Eye (tissue), 1 donor: ENCODE measurements at regions not wholly inside any gene's neighbourhood (a gene's known extent, or its start where the extent isn't known, plus 50 kb on each side); places are given as distances from the start of the nearest gene placed in this dataset.
"Not testable (repeated sequence)": the region's sequence is repeated elsewhere in the genome, so short reads cannot be mapped to it uniquely, and the experiment has no call there.

Experiments used
- DNase-seq: peaks from one replicate; pipeline ENCODE4 v3.0.0-alpha.2; 2015

- DNase-seq, result peak; percentile 22
Measured at GRCh38 chr3:144480416-144480919, 508.8 kb downstream of the DIPK2A start.

DNA sequence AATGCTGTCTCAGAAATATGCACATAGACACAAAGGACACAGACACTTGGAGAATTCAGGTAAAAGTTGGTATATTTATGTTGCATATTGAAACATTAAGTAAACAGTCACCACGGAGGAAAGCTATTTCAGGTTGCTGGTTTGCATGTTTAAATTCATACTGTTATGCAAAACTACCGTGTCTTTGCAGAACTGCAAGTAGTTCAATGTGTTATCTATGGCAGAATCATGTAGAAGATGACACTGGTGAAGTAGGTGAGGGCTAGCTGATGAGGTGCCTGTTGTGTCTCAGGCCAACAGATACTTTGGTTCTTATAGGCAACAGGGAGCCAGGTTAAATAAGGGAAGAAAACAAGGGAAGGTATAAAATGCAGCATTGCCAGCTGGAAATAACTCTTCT is 511.3 kb downstream of the DIPK2A start:
- no peak for DNase-seq

DNA sequence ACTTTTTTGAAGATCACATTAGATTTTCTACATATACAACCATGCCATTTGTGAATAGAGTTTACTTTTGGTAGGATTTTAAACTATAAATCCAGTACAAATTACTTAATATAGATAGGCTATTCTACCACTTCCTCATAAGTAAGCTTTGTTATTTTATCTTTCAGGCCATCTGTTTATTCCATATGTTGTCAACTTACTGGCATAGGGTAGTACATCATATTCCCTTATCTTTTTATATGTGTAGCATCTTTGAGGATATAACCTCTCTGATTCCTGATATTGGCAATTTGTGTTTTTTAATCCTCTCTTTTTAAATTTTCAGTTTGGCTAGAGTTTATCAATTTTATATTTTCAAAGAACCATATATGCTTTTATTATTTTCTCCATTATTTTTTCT is 515.4 kb downstream of the DIPK2A start:
- no peak for DNase-seq

GRCh38 chr3:144488927-144489326 is 517.3 kb downstream of the DIPK2A start:
- no peak for DNase-seq

- DNase-seq, result no peak
Measured at GRCh38 chr3:144491333-144491732, 519.7 kb downstream of the DIPK2A start.

DNA sequence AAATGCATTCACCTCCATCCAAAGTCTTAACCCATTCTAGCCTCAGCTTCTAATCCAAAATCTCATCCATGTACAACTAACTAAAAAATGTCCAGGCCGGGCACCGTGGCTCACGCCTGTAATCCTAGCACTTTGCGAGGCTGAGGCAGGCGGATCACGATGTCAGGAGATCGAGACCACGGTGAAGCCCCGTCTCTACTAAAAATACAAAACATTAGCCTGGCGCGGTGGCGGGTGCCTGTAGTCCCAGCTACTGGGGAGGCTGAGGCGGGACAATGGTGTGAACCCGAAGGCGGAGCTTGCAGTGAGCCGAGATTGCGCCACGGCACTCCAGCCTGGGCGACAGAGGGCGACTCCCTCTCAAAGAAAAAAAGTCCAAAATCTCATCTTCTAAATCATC is 523.0 kb downstream of the DIPK2A start:
- not testable (repeated sequence) for DNase-seq

GRCh38 chr3:144496141-144496835 is 524.7 kb downstream of the DIPK2A start:
- no peak for DNase-seq

DNA sequence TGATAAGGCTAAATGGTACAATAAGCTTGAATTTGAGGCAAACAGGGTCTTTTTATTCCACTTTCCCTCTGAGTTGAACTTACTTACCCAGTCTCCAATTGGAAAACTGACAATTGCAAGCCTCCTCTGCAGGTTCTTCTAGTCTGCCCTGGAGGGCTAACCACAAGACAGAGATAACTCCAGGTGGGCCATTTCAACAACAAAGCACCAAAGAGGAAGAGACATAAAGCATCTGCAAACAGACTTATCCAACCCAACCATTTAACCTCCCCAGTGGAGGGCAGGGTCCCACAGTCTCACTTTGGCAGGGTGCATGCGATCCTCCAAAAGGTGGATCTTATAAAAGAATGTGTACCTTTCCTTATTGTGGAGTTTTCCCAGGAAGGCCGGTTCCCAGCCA is 525.8 kb downstream of the DIPK2A start:
- no peak for DNase-seq

- DNase-seq, result no peak
Measured at GRCh38 chr3:144499001-144499930, 527.6 kb downstream of the DIPK2A start.

DNA sequence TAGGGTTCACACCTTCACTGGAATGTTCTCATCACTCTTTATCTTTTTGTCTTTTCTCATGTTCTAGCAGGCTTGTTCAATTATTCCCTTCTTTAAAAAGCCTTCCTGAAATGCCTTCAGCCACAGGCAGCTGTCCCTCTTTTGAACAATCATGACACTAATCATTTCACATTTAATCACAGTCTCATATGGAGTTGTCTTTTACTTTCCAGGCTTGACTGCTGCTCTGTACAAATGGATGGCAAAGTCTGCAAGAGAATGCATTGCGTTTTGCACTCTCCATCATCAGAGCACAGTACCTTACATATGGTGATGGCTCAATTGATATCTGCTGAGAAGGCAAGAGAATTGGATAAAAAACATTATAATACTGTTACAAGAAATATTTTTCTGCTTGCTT is 529.8 kb downstream of the DIPK2A start:
- peak; percentile 42 for DNase-seq

DNA sequence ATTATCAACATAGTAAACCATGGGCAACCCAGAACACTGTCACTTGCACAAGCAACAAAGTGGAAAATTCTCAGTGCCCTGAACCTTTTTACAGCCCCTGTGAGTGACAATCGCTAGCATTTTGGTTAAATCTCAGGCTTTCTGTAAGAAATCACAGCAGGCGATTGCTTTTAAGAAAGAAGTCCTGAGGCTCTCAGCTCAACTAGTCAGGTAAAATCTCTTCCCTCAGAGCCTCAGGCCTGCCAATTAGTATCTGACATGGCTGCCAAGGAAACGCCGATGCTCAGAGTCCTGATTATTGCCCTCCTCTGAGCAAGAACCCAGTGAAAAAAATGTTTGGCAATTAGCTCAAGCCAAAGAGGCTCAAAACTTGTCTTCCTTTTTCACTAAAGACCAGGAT is 530.8 kb downstream of the DIPK2A start:
- peak; percentile 58 for DNase-seq

- DNase-seq, result not testable (repeated sequence)
Measured at GRCh38 chr3:144506375-144506774, 534.8 kb downstream of the DIPK2A start.

- no peak for DNase-seq
Measured at GRCh38 chr3:144511346-144511745, 539.7 kb downstream of the DIPK2A start.

GRCh38 chr3:144516026-144516425 is 544.4 kb downstream of the DIPK2A start:
- peak; percentile 8 for DNase-seq

DNA sequence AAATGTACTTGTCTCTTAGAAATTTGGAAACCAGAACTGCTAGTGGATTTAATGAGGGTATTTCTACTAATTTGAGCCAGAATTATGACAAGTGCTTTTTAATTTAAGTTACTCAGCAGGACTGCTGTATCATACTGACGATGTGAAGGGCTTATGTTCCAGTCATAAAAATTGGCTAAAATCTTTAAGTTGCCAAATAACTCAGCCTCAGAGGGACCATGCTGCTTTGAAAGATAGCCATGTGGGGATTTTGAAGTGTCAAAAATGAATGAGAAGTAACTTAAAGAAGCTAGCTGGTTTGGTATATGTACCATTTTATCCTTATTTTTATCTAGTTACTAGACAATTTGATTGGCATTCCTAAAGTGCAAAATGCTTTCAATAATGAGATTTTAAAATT is 545.0 kb downstream of the DIPK2A start:
- no peak for DNase-seq

- DNase-seq, result no peak
Measured at GRCh38 chr3:144521131-144521530, 549.5 kb downstream of the DIPK2A start.

GRCh38 chr3:144522456-144522855 is 550.8 kb downstream of the DIPK2A start:
- DNase-seq, result no peak

- DNase-seq, result no peak
Measured at GRCh38 chr3:144523396-144523795, 551.8 kb downstream of the DIPK2A start.

- DNase-seq, result no peak
Measured at GRCh38 chr3:144524531-144524930, 552.9 kb downstream of the DIPK2A start.

- DNase-seq, result no peak
Measured at GRCh38 chr3:144529566-144529965, 557.9 kb downstream of the DIPK2A start.

DNA sequence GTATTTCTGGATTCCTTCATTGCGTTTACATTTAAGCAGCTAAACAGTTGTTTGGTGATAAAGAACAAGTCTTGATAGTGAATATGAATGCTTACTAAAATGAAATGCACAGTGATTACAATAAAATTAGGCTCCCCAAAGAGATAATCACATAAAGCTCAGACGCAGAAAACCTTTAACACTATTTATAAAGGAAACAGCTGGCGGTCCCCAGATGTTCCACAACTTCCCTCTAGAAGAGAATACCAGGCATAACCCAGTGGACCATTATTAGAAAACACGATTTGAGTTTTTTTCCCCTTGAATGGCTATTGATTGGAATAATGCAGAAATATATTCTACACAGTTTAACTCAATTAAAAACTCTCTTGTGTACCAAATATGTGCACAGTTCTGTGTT is 573.2 kb downstream of the DIPK2A start:
- peak; percentile 7 for DNase-seq

DNA sequence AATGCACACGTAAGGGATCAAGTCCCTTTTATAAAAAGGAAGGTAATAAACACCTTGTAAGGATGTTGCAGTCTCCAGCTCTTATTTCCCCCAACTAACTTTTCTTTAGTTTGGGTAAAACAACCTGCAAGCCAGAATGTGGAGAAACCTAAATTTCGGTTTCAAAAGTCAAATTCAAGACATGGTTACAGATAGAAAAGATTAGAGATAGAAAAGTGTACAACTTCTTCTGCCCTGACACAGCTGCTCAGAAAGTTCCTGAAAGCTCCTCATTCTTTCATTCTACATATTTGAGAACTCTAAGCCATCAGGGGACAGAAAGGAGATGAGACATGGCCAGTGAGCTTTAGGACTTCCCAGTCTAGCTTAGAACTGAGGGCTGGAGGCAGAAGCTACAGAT is 574.9 kb downstream of the DIPK2A start:
- no peak for DNase-seq

DNA sequence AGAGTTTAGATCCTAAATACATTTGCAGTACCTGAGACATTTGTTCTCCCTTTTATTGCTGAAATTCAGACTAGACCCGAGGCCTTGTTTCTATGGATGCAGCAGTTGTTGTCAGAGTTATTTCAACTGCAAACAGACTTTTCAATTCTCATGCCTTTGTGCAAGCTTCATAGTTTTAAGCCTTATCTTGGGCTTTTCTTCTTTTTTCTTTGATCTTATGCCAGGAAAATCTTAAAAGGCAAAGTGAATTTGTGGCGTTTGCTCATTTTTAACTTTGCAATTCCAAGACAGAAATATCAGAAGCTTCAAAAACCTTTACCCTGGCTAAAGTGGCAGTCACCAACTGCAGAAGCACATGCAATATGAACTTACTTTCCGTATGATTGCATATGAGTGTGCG is 576.7 kb downstream of the DIPK2A start:
- DNase-seq, result peak; percentile 6

DNA sequence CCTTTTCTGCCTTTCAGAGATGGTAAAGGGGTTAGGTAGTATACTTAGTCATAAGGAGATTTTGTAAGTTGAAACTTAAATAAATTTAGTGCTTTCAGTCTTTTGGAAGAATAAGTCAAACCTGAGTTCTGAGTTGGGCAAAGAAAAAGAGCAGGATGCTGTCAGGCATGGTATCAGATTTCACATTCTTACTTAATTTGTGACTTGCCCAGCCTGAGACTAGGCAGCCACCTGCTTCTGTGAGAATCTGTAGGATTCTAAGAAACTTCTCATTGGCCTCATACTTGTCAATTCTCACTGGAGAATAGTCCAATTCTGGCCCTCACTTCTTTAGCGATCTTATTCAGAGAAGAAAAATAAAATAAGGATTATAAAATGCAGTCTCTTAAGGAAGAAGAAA is 577.5 kb downstream of the DIPK2A start:
- DNase-seq, result no peak
